Sigmoid colon (tissue), 6 donors: ENCODE measurements at regions not wholly inside any gene's neighbourhood (a gene's known extent, or its start where the extent isn't known, plus 50 kb on each side); places are given as distances from the start of the nearest gene placed in this dataset.

ENCODE experiments used
- DNase-seq: peaks from one replicate; pipeline ENCODE4 v3.0.0-alpha.2; 2019
- H3K27ac ChIP-seq, 4 donors: fragments of 200-600 bp; sonication (generic); one replicate each; pipeline ENCODE4 v1.5.1; 2016 to 2019; ENCODE audit warnings: mild to moderate bottlenecking in 1 of 4
- H3K27me3 ChIP-seq, 3 donors: fragments of 200-600 bp; sonication (generic); one replicate each; pipeline ENCODE4 v1.5.1; 2019; ENCODE audit warnings: mild to moderate bottlenecking in 1 of 3
- H3K36me3 ChIP-seq, 4 donors: fragments of 200-600 bp; sonication (generic); one replicate each; pipeline ENCODE4 v1.5.1; 2016 to 2019
- H3K4me1 ChIP-seq, 4 donors: fragments of 200-600 bp; sonication (generic); one replicate each; pipeline ENCODE4 v1.5.1; 2017 to 2019
- H3K4me3 ChIP-seq, 4 donors: fragments of 200-600 bp; sonication (generic); one replicate each; pipeline ENCODE4 v1.5.1; 2017 to 2019; ENCODE audit warnings: mild to moderate bottlenecking in 2 of 4, moderate library complexity in 1 of 4
- H3K9me3 ChIP-seq, 4 donors: fragments of 200-600 bp in 3 of 4; sonication (generic) in 3 of 4; one replicate each; pipeline versions ENCODE4 v1.5.1 to v1.6.1; 2013 to 2019
- CTCF ChIP-seq, 4 experiments: fragments of 450-650 bp in 3 of 4; fragments of 200-600 bp in 1 of 4; IDR thresholded peaks; one replicate each; pipeline ENCODE4 v1.5.1; 2016 to 2019; ENCODE audit warnings: antibody characterized with exemption in 4 of 4, mild to moderate bottlenecking in 3 of 4, moderate library complexity in 2 of 4
- EP300 ChIP-seq, 4 donors: sonication (generic); formaldehyde crosslinking; IDR thresholded peaks; one replicate each; pipeline ENCODE4 v1.6.1; 2017; ENCODE audit warnings: antibody characterized with exemption in 4 of 4
- POLR2A ChIP-seq, 2 donors: fragments of 450-650 bp; IDR thresholded peaks; one replicate each; pipeline ENCODE4 v1.6.1; 2016; ENCODE audit warnings: antibody characterized with exemption in 2 of 2, mild to moderate bottlenecking in 2 of 2, moderate library complexity in 2 of 2
- POLR2AphosphoS5 ChIP-seq, 4 donors: sonication (generic); formaldehyde crosslinking; IDR thresholded peaks; one replicate each; pipeline ENCODE4 v1.6.1; 2017; ENCODE audit warnings: antibody characterized with exemption in 4 of 4
- WGBS, 2 donors: extraction: QIAGEN DNeasy Blood & Tissue Kit; methylation state at CpG; one replicate each; pipeline ENCODE4 v1.1.7; 2013; 5-methylcytosine and 5-hydroxymethylcytosine counted together
- intact Hi-C: fragments of 100-400 bp; cut with DNase I; formaldehyde crosslinking; loops from one replicate; pipeline ENCODE4 v1.15.1; 2023
- donor health status: healthy with polysubstance abuse.
- donor health status: healthy.

GRCh38 chr3:182246870-182247269 lies 535.1 kb downstream of the SOX2 start:
- Histone ChIP-seq H3K4me3 (no peak overlapping the region), H3K27ac (no peak overlapping the region), H3K36me3 (no peaks in the 10 kb centered on the region), H3K27me3 (no peaks in the 10 kb centered on the region), H3K9me3 (no peaks in the 10 kb centered on the region), H3K4me1 (peaks cover 0 to 5% (median under 1%) of the 10 kb centered on the region in 4 donors)
- WGBS, 2 donors = 52 to 78% methylated on average over 5 of the region's 5 CpGs
- intact Hi-C loops = no loop called here
- TF ChIP-seq CTCF (IDR thresholded peaks at IDR 0.05) = no peak
- TF ChIP-seq POLR2AphosphoS5 (IDR thresholded peaks at IDR 0.05) = no peak
- no peak for TF ChIP-seq POLR2A (IDR thresholded peaks at IDR 0.05)
- TF ChIP-seq EP300 (IDR thresholded peaks at IDR 0.05) = no peak
- DNase-seq = no peak

- no peaks in the 10 kb centered on the region for H3K4me1 ChIP-seq
- intact Hi-C loops = no loop called here
- H3K27ac ChIP-seq = no peak overlapping the region
- H3K9me3 ChIP-seq = no peaks in the 10 kb centered on the region
- H3K27me3 ChIP-seq = no peaks in the 10 kb centered on the region
- TF ChIP-seq POLR2A (IDR thresholded peaks at IDR 0.05) (no peak), CTCF (IDR thresholded peaks at IDR 0.05) (no peak), EP300 (IDR thresholded peaks at IDR 0.05) (no peak), POLR2AphosphoS5 (IDR thresholded peaks at IDR 0.05) (no peak)
- no peak overlapping the region for H3K4me3 ChIP-seq
- no peak for DNase-seq
- H3K36me3 ChIP-seq = no peaks in the 10 kb centered on the region
- whole genome bisulfite sequencing, 2 donors = 61 to 67% methylated on average over 5 of the region's 5 CpGs
Observed at GRCh38 chr3:182248349-182248880, 536.7 kb downstream of the SOX2 start.

GRCh38 chr3:182252802-182253201 lies 540.5 kb upstream of the ATP11B start:
- intact Hi-C loops = loop anchor here (10.0 kb wide), 1 partner anchor 158 kb away; no protein-coding TSS in a partner anchor
- Histone ChIP-seq H3K27ac (no peak overlapping the region), H3K9me3 (no peaks in the 10 kb centered on the region), H3K4me1 (no peaks in the 10 kb centered on the region), H3K36me3 (no peaks in the 10 kb centered on the region), H3K27me3 (no peaks in the 10 kb centered on the region), H3K4me3 (no peak overlapping the region)
- TF ChIP-seq POLR2AphosphoS5 (IDR thresholded peaks at IDR 0.05) (no peak), CTCF (IDR thresholded peaks at IDR 0.05) (no peak), EP300 (IDR thresholded peaks at IDR 0.05) (no peak), POLR2A (IDR thresholded peaks at IDR 0.05) (no peak)
- 63 to 73% methylated on average over 5 of the region's 5 CpGs for WGBS, 2 donors
- DNase-seq = no peak

GRCh38 chr3:182255158-182255557 lies 538.1 kb upstream of the ATP11B start:
- 78 to 86% methylated on average over 2 of the region's 2 CpGs for WGBS, 2 donors

More at GRCh38 chr3:182255158-182255557, 538.1 kb upstream of the ATP11B start:
- TF ChIP-seq CTCF (IDR thresholded peaks at IDR 0.05) (no peak), EP300 (IDR thresholded peaks at IDR 0.05) (no peak), POLR2A (IDR thresholded peaks at IDR 0.05) (no peak), POLR2AphosphoS5 (IDR thresholded peaks at IDR 0.05) (no peak)
- no peak overlapping the region for H3K27ac ChIP-seq
- H3K9me3 ChIP-seq = no peaks in the 10 kb centered on the region
- intact Hi-C loops = loop anchor here (5.0 to 10.0 kb wide), 2 partner anchors 160 to 543 kb away; partner anchors contain the start of gene SOX2
- no peak overlapping the region for H3K4me3 ChIP-seq
- H3K4me1 ChIP-seq = no peaks in the 10 kb centered on the region
- H3K27me3 ChIP-seq = peaks cover 0 to 4% (median 0%) of the 10 kb centered on the region in 3 donors
- DNase-seq = no peak
- H3K36me3 ChIP-seq = no peaks in the 10 kb centered on the region
